GM13976 (cell line): ENCODE measurements at regions not wholly inside any gene's neighbourhood (a gene's known extent, or its start where the extent isn't known, plus 50 kb on each side); places are given as distances from the start of the nearest gene placed in this dataset.

Experiments used
- DNase-seq: peaks from one replicate; pipeline ENCODE4 v3.0.0; 2012; ENCODE audit warnings: low spot score
- CTCF ChIP-seq: IDR thresholded peaks from 2 replicates; pipeline ENCODE4 v1.5.1; 2012; ENCODE audit warnings: borderline replicate concordance, mild to moderate bottlenecking; ENCODE audit not compliant: insufficient read depth; ENCODE audit errors: extremely low read depth, missing control alignments, control extremely low read depth
- in situ Hi-C: fragments of 300-500 bp; cut with MboI; formaldehyde crosslinking; loops from one replicate; pipeline ENCODE4 v1.12.0; 2022; ENCODE audit warnings: low sequenced_read_pairs, mixed read lengths, inconsistent platforms; ENCODE audit not compliant: unreplicated experiment

GRCh38 chr12:85504624-85505023 is 224.6 kb downstream of the ALX1 start:
- no peak for TF ChIP-seq CTCF
- in situ Hi-C loops, result no loop called here
- no peak for DNase-seq

- in situ Hi-C loops, result no loop called here
- TF ChIP-seq CTCF, result no peak
- DNase-seq, result no peak
Observed at GRCh38 chr12:85507456-85507855, 227.4 kb downstream of the ALX1 start.

DNA sequence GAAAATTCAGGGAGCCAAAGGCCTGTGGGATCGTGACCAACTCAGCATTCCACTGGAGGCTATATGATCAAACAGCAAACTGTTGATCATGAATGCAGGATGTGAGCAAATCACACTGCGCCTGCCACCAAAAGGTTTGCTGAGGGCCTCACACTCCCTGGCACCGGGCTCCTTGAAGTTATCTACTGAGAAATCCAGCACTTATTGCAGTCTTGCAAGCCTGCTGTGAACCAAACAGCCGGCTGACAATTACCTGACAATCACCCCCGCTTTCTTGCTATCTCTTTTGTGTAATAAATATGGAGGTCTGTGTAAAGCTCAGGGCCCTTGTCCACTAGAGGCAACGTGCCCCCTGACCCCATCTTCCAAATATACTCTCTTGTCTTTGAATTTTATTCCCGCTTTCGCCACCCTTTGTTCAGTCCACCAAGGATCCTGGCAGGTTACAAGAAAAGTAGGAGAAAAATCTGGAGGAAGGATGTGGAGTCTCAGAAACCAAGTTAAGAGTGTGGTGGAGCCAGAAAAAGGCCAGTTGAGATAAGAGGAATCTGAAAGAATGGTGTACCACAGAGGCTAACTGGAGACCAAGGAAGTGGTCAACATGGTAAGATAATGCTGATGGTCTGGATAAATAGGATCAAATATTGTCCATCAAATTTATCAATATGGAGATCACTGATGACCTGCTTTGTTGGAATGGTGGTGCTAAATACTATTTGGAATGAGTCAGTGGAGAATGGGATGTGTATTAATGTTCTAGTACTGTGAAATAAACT is 229.2 kb downstream of the ALX1 start:
- in situ Hi-C loops, result no loop called here
- no peak for TF ChIP-seq CTCF

GRCh38 chr12:85509857-85510256 is 229.8 kb downstream of the ALX1 start:
- in situ Hi-C loops, result no loop called here
- DNase-seq, result no peak
- TF ChIP-seq CTCF, result no peak

More for the DNA sequence above, 229.2 kb downstream of the ALX1 start:
- DNase-seq, result no peak

DNA sequence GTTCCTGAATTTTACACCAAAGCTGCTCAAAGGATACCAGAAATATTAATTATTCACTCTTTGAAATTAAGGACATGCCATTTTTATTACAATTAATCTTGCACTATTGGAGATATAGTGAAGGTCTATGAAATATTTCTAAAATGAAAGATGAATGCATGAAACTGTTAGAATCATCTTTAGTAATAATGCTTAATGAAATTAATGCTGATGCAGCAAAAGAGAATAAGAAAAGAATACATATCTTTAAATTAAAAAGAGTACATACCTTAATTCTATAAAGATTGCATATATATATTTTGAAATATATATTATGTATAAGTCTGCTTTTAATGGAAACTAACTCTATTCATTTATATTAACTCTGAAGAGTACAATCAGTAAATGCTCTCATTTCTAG is 236.0 kb downstream of the ALX1 start:
- in situ Hi-C loops, result no loop called here
- no peak for DNase-seq
- no peak for TF ChIP-seq CTCF

GRCh38 chr12:85516667-85517325 is 236.8 kb downstream of the ALX1 start:
- in situ Hi-C loops, result no loop called here
- TF ChIP-seq CTCF, result no peak
- no peak for DNase-seq

- TF ChIP-seq CTCF, result no peak
- no peak for DNase-seq
- in situ Hi-C loops, result no loop called here
Observed at GRCh38 chr12:85519163-85519562, 239.1 kb downstream of the ALX1 start.
